HT1080 (cell line): ENCODE measurements at regions not wholly inside any gene's neighbourhood (a gene's known extent, or its start where the extent isn't known, plus 50 kb on each side); places are given as distances from the start of the nearest gene placed in this dataset.
A peak's percentile ranks its signal among the peaks of the same experiment; 100 is the strongest.
"Not testable (repeated sequence)": the region's sequence is repeated elsewhere in the genome, so short reads cannot be mapped to it uniquely, and the experiment has no call there.

Experiments used
- DNase-seq: peaks from one replicate; pipeline ENCODE4 v3.0.0-alpha.2; 2015; ENCODE audit warnings: low read depth

GRCh38 chr4:3634894-3635820, 102.9 kb upstream of the LRPAP1 start:
- no peak for DNase-seq

- DNase-seq: no peak
Observed at GRCh38 chr4:3634281-3634857, 102.1 kb upstream of the LRPAP1 start.

- DNase-seq: not testable (repeated sequence)
Observed at GRCh38 chr4:3633277-3633676, 101.1 kb upstream of the LRPAP1 start.

- not testable (repeated sequence) for DNase-seq
Observed at GRCh38 chr4:3632794-3633193, 100.6 kb upstream of the LRPAP1 start.

GRCh38 chr4:3631544-3632266, 99.5 kb upstream of the LRPAP1 start:
- not testable (repeated sequence) for DNase-seq

- DNase-seq: no peak
Observed at GRCh38 chr4:3630598-3631543, 98.6 kb upstream of the LRPAP1 start.

- DNase-seq: no peak
Observed at GRCh38 chr4:3630136-3630597, 97.9 kb upstream of the LRPAP1 start.

- DNase-seq: no peak
Observed at GRCh38 chr4:3629665-3630064, 97.4 kb upstream of the LRPAP1 start.

GRCh38 chr4:3629176-3629575, 97.0 kb upstream of the LRPAP1 start:
- not testable (repeated sequence) for DNase-seq

- no peak for DNase-seq
Observed at GRCh38 chr4:3628868-3629175, 96.6 kb upstream of the LRPAP1 start.

GRCh38 chr4:3627967-3628867, 96.0 kb upstream of the LRPAP1 start:
- not testable (repeated sequence) for DNase-seq

- DNase-seq: not testable (repeated sequence)
Observed at GRCh38 chr4:3627456-3627855, 95.2 kb upstream of the LRPAP1 start.

GRCh38 chr4:3626131-3626884, 94.1 kb upstream of the LRPAP1 start:
- DNase-seq: not testable (repeated sequence)

GRCh38 chr4:3625286-3625875, 93.2 kb upstream of the LRPAP1 start:
- DNase-seq: not testable (repeated sequence)

GRCh38 chr4:3623809-3624329, 91.6 kb upstream of the LRPAP1 start:
- not testable (repeated sequence) for DNase-seq

- DNase-seq: no peak
Observed at GRCh38 chr4:3623106-3623505, 90.9 kb upstream of the LRPAP1 start.

- DNase-seq: peak; percentile 21
Observed at GRCh38 chr4:3620365-3620764, 88.1 kb upstream of the LRPAP1 start.

GRCh38 chr4:3619698-3620097, 87.5 kb upstream of the LRPAP1 start:
- not testable (repeated sequence) for DNase-seq
